Peyer's patch (tissue), 4 donors: ENCODE measurements at regions not wholly inside any gene's neighbourhood (a gene's known extent, or its start where the extent isn't known, plus 50 kb on each side); places are given as distances from the start of the nearest gene placed in this dataset.
"Not testable (repeated sequence)": the region's sequence is repeated elsewhere in the genome, so short reads cannot be mapped to it uniquely, and the experiment has no call there.

Source experiments
- CTCF ChIP-seq, 6 experiments: fragments of 450-650 bp in 4 of 6; fragments of 200-600 bp in 2 of 6; sonication (generic) in 1 of 6; IDR thresholded peaks; one replicate each; pipeline ENCODE4 v1.5.1; 2017 to 2019; ENCODE audit warnings: antibody characterized with exemption in 6 of 6, mild to moderate bottlenecking in 3 of 6, moderate library complexity in 1 of 6
- POLR2A ChIP-seq, 2 donors: fragments of 450-650 bp; IDR thresholded peaks; one replicate each; pipeline ENCODE4 v1.5.1; 2017; ENCODE audit warnings: antibody characterized with exemption in 2 of 2, mild to moderate bottlenecking in 2 of 2, moderate library complexity in 2 of 2

GRCh38 chr10:46786518-46787320 lies 124.5 kb upstream of the PTPN20 start:
- not testable (repeated sequence) for TF ChIP-seq CTCF (IDR thresholded peaks at IDR 0.05)
- peak in 1 of 2 donors; percentile 39 for TF ChIP-seq POLR2A (IDR thresholded peaks at IDR 0.05)
